Panc1 (cell line): ENCODE measurements at regions not wholly inside any gene's neighbourhood (a gene's known extent, or its start where the extent isn't known, plus 50 kb on each side); places are given as distances from the start of the nearest gene placed in this dataset.

Experiments
- ATAC-seq: fragments of 200-7000 bp; cut with Tn5 transposase; 2 replicates; pipeline ENCODE4 v1.9.1; 2020; ENCODE audit warnings: mild to moderate bottlenecking, moderate library complexity
- BruUV-seq: library from RNA; stranded (reverse); fragments of 400-500 nt; replicated peaks from 2 replicates; lab custom pipeline; 2021; lab: Mats Ljungman, UMichigan
- CTCF ChIA-PET: fragments of 300-600 bp; sonication (Branson Sonifier 250); formaldehyde crosslinking; loops from one replicate; lab custom pipeline; 2022; ENCODE audit warnings: antibody characterized with exemption; lab: Charles Lee
- POLR2A ChIA-PET: fragments of 300-600 bp; sonication (Branson Sonifier 250); formaldehyde crosslinking; loops from one replicate; lab custom pipeline; 2022; ENCODE audit warnings: antibody characterized with exemption; lab: Charles Lee
- DNase-seq: peaks from one replicate; pipeline ENCODE4 v3.0.0-alpha.2; 2010; ENCODE audit warnings: low read depth, low spot score
- H3K27ac ChIP-seq: 2 replicates; pipeline ENCODE4 v1.5.1; 2011; ENCODE audit warnings: mild to moderate bottlenecking, low read length, inconsistent platforms
- H3K27me3 ChIP-seq: fragments of 200-500 bp; sonication (Bioruptor generic); 2 replicates; pipeline ENCODE4 v1.6.0; 2014; ENCODE audit warnings: low read length, inconsistent platforms; ENCODE audit not compliant: control insufficient read depth, insufficient read depth
- H3K36me3 ChIP-seq: fragments of 200-500 bp; sonication (Bioruptor generic); 2 replicates; pipeline ENCODE4 v1.5.1; 2014; ENCODE audit warnings: inconsistent platforms, mild to moderate bottlenecking, low read length, moderate library complexity; ENCODE audit not compliant: control insufficient read depth, insufficient read depth
- H3K4me1 ChIP-seq: 2 replicates; pipeline ENCODE4 v1.5.1; 2011; ENCODE audit warnings: inconsistent platforms, mild to moderate bottlenecking, low read length, moderate library complexity; ENCODE audit not compliant: control insufficient read depth, insufficient read depth
- H3K4me3 ChIP-seq, 2 experiments: 2 replicates each; pipeline ENCODE4 v1.5.1; 2011 to 2012; ENCODE audit warnings: low read depth in 2 of 2, low read length in 2 of 2, mild to moderate bottlenecking in 2 of 2, inconsistent platforms in 1 of 2, moderate library complexity in 1 of 2
- H3K9me3 ChIP-seq: fragments of 200-500 bp; sonication (Bioruptor generic); 2 replicates; pipeline ENCODE4 v1.5.1; 2014; ENCODE audit warnings: low read depth, mild to moderate bottlenecking, inconsistent platforms, low read length, moderate library complexity; ENCODE audit not compliant: control insufficient read depth, insufficient read depth
- POLR2AphosphoS5 ChIP-seq: IDR thresholded peaks from 2 replicates; pipeline ENCODE4 v1.6.1; 2012; ENCODE audit warnings: mild to moderate bottlenecking, low read depth, low read length, moderate library complexity
- SIN3A ChIP-seq: IDR thresholded peaks from 2 replicates; pipeline ENCODE4 v1.6.1; 2012; ENCODE audit warnings: low read depth, mild to moderate bottlenecking, low read length, moderate library complexity, borderline replicate concordance; ENCODE audit not compliant: insufficient read depth
- TCF7L2 ChIP-seq: IDR thresholded peaks from 2 replicates; pipeline ENCODE4 v1.6.1; 2011; ENCODE audit warnings: mild to moderate bottlenecking, low read depth, low read length, inconsistent platforms
- in situ Hi-C: cut with HindIII; loops from 2 replicates; pipeline ENCODE4 v1.10.0; 2016; ENCODE audit warnings: low sequenced_read_pairs, low pct_unique_long_range_greater_than_20kb
- intact Hi-C: fragments of 100-400 bp; cut with micrococcal nuclease; formaldehyde crosslinking; loops from one replicate; pipeline ENCODE4 v1.10.0; 2022; ENCODE audit not compliant: unreplicated experiment
- TF ChIP-seq, protein P1 (sequence below): fragments of 450-650 bp; IDR thresholded peaks from 2 replicates; pipeline ENCODE4 v1.5.1; 2017; ENCODE audit warnings: mild to moderate bottlenecking
- TF ChIP-seq, protein P2 (sequence below), 2 experiments: IDR thresholded peaks; 2 replicates each; pipeline ENCODE4 v1.6.1; 2011 to 2012; ENCODE audit warnings: low read depth in 2 of 2, control low read depth in 1 of 2, low read length in 1 of 2, mild to moderate bottlenecking in 1 of 2, moderate library complexity in 1 of 2; ENCODE audit not compliant: insufficient read depth in 1 of 2

DNA sequence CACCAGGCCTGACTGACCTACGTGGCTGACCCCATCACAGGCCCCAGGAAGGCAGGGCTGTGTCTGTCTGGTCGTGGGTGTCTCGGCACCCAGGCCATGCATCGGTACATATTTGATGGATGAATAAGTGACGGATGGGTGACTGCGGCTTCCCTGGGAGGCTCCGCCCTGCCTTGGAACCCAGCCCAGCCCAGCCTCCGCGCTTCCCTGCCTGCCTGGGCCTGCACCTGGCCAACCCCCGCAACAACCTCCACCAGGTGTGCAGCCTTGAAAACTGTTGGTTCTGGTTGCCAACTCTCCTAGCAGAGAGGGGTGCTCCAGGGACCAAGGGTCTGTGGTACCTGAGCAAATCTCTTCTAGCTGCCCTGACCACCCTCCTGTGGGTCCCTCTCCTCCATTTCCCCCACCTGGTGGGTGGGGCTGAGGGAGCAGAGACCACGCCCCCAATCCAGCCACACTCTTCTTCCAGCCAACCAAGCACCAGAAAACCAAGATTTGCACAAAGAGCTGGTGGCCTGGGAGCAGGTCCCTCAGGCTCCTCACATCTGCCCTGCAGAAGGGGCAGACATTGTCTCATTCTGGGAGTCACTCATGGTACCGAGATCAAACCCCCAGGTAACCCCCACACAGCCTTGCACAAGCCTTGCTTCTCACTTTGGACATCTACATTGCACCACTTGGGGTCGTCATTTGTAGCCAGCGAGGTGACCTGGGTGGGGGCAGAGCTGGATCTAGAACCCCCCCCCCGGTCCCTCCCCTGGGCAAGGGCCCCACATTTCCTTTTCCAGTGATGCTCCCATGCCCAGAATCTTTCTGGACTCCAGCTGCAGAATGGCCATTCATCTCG, 100.6 kb upstream of the IER5L start:
- ChIA-PET POLR2A (interaction anchor here (0.6 kb wide), 1 partner anchor 347 kb away, joined by 4 read pairs; the partner anchor contains the start of gene NTMT1), CTCF (no interaction called here)
- intact Hi-C loops (no loop called here), in situ Hi-C loops (no loop called here)
- Histone ChIP-seq H3K9me3 (no peaks in the 10 kb centered on the region), H3K36me3 (no peaks in the 10 kb centered on the region), H3K27ac (no peak overlapping the region), H3K4me1 (peaks cover 8% of the 10 kb centered on the region; the same call in 1 of the 2 replicates), H3K4me3 (no peak overlapping the region), H3K27me3 (no peaks in the 10 kb centered on the region)
- no TSS peak for BruUV-seq
- DNase-seq (no peak), ATAC-seq (0 out of 2 replicates have a peak, but pooled peaks have one; percentile 64)
- TF ChIP-seq, protein P1, sequence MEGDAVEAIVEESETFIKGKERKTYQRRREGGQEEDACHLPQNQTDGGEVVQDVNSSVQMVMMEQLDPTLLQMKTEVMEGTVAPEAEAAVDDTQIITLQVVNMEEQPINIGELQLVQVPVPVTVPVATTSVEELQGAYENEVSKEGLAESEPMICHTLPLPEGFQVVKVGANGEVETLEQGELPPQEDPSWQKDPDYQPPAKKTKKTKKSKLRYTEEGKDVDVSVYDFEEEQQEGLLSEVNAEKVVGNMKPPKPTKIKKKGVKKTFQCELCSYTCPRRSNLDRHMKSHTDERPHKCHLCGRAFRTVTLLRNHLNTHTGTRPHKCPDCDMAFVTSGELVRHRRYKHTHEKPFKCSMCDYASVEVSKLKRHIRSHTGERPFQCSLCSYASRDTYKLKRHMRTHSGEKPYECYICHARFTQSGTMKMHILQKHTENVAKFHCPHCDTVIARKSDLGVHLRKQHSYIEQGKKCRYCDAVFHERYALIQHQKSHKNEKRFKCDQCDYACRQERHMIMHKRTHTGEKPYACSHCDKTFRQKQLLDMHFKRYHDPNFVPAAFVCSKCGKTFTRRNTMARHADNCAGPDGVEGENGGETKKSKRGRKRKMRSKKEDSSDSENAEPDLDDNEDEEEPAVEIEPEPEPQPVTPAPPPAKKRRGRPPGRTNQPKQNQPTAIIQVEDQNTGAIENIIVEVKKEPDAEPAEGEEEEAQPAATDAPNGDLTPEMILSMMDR = no peak
- TF ChIP-seq POLR2AphosphoS5 (no peak), SIN3A (no peak), TCF7L2 (no peak)
- TF ChIP-seq, protein P2, sequence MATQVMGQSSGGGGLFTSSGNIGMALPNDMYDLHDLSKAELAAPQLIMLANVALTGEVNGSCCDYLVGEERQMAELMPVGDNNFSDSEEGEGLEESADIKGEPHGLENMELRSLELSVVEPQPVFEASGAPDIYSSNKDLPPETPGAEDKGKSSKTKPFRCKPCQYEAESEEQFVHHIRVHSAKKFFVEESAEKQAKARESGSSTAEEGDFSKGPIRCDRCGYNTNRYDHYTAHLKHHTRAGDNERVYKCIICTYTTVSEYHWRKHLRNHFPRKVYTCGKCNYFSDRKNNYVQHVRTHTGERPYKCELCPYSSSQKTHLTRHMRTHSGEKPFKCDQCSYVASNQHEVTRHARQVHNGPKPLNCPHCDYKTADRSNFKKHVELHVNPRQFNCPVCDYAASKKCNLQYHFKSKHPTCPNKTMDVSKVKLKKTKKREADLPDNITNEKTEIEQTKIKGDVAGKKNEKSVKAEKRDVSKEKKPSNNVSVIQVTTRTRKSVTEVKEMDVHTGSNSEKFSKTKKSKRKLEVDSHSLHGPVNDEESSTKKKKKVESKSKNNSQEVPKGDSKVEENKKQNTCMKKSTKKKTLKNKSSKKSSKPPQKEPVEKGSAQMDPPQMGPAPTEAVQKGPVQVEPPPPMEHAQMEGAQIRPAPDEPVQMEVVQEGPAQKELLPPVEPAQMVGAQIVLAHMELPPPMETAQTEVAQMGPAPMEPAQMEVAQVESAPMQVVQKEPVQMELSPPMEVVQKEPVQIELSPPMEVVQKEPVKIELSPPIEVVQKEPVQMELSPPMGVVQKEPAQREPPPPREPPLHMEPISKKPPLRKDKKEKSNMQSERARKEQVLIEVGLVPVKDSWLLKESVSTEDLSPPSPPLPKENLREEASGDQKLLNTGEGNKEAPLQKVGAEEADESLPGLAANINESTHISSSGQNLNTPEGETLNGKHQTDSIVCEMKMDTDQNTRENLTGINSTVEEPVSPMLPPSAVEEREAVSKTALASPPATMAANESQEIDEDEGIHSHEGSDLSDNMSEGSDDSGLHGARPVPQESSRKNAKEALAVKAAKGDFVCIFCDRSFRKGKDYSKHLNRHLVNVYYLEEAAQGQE (IDR thresholded peaks at IDR 0.05; ENCODE audit: insufficient read depth in 1 of 2, low read depth in 2 of 2, low read length in 1 of 2) = no peak

DNA sequence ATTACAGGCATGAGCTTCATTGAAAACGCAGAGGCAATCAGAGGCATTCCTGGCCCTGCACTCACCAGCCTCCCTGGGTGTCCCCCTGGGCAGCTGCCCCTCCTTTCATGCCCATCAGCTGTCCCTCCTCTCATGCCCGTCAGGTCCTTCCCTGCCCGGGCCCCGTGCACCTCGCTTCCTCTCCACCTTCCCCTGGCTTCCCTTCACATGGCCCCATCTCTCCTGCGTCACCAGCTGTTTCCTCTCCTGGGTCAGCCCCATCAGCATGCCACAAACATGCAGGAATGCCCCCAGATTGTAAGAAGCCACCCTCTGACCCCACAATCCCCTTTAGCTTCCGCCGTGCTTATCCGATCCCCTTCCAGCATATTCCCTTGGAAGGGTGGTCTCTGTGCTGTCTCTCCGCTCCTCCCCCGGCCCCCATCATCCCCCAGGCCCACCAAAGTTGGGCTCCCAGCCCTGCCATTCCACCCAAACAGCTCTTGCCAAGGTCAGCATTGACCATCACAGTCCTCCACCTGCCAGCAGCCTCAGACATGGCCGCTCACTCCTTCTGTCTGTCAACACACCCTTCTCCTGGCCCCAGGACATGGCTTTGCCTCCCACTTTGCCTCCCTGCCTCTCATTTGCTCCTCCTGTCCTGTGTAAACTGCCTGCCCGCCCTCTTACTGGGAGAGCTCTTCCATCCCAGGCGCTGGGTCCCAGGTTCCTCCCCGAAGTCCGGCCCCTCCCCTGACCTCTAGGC, 98.6 kb upstream of the IER5L start:
- H3K27ac ChIP-seq = no peak overlapping the region
- H3K36me3 ChIP-seq = no peaks in the 10 kb centered on the region
- no peak for TF ChIP-seq SIN3A
- no peak overlapping the region for H3K4me3 ChIP-seq
- no TSS peak for BruUV-seq
- CTCF ChIA-PET = no interaction called here
- no peaks in the 10 kb centered on the region for H3K27me3 ChIP-seq
- H3K9me3 ChIP-seq = no peaks in the 10 kb centered on the region
- H3K4me1 ChIP-seq = peaks cover 8% of the 10 kb centered on the region; the same call in 1 of the 2 replicates
- intact Hi-C loops = no loop called here
- DNase-seq (no peak), ATAC-seq (no peak)
- in situ Hi-C loops = no loop called here
- POLR2A ChIA-PET = no interaction called here
